K562 (cell line): ENCODE measurements at regions not wholly inside any gene's neighbourhood (a gene's known extent, or its start where the extent isn't known, plus 50 kb on each side); places are given as distances from the start of the nearest gene placed in this dataset.

Experiments
- BDP1 ChIP-seq: IDR thresholded peaks from 3 replicates; pipeline ENCODE4 v1.6.1; 2011; ENCODE audit not compliant: insufficient read length, insufficient read depth
- EP300 ChIP-seq: IDR thresholded peaks from 2 replicates; pipeline ENCODE4 v1.6.1; 2012; ENCODE audit warnings: low read length, improper control_type of control experiment
- EP400 ChIP-seq: fragments of 450-650 bp; IDR thresholded peaks from 2 replicates; pipeline ENCODE4 v1.6.1; 2017; ENCODE audit warnings: antibody characterized with exemption, mild to moderate bottlenecking, moderate library complexity
- HMGN3 ChIP-seq: IDR thresholded peaks from 2 replicates; pipeline ENCODE4 v1.6.1; 2011; ENCODE audit warnings: borderline replicate concordance, low read depth, mild to moderate bottlenecking, mixed read lengths, low read length; ENCODE audit not compliant: insufficient read length; ENCODE audit errors: extremely low read depth
- PURB ChIP-seq: sonication (generic); formaldehyde crosslinking; IDR thresholded peaks from 2 replicates; pipeline ENCODE4 v1.9.0; 2021; ENCODE audit warnings: low read depth, mild to moderate bottlenecking, missing genetic modification reagents
- TF ChIP-seq, protein P1 (sequence below): sonication (generic); formaldehyde crosslinking; IDR thresholded peaks from 2 replicates; pipeline ENCODE4 v1.8.0; 2023; ENCODE audit warnings: mild to moderate bottlenecking, missing genetic modification reagents
- TF ChIP-seq, protein P2 (sequence below): fragments of 200-800 bp; sonication (Bioruptor generic); IDR thresholded peaks from 2 replicates; pipeline ENCODE4 v1.6.1; 2016; ENCODE audit warnings: missing genetic modification characterization, missing compliant biosample characterization
- TF ChIP-seq, protein P3 (sequence below): fragments of 450-650 bp; formaldehyde crosslinking; IDR thresholded peaks from 2 replicates; pipeline ENCODE4 v1.4.0; 2022; ENCODE audit warnings: missing genetic modification characterization

DNA sequence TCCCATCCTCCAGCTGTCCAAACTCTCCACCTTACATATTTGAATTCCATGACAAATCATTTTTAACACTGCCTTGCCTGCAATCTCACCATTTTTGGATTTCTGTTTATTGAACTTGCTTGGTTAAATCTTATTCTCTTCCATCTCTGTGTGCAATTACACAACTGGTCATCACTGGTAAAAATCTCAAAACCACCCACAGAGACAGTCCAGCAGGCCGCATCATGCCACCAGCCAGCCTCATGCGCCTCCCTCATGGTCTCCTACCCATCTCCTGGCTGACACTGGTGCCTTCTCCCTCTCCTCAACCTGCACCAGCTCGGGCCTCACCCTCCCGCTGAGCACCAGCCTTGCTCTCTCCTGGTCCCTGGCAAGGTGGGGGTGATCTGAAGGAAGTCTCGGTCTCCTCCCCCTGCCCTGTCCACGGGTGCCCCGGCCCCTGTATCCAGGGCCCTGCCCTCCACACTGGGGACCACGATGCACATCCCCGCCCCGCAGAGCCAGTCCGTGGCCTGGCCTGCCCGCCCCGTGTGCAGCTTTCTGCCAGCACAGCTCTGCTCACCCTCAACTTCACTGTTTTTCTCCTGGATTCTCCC is 92.0 kb downstream of the THBS2 start (continued):
- TF ChIP-seq HMGN3 (no peak), BDP1 (no peak), PURB (CRISPR knock-in tag) (no peak), EP400 (no peak), EP300 (no peak)
- TF ChIP-seq, protein P1, sequence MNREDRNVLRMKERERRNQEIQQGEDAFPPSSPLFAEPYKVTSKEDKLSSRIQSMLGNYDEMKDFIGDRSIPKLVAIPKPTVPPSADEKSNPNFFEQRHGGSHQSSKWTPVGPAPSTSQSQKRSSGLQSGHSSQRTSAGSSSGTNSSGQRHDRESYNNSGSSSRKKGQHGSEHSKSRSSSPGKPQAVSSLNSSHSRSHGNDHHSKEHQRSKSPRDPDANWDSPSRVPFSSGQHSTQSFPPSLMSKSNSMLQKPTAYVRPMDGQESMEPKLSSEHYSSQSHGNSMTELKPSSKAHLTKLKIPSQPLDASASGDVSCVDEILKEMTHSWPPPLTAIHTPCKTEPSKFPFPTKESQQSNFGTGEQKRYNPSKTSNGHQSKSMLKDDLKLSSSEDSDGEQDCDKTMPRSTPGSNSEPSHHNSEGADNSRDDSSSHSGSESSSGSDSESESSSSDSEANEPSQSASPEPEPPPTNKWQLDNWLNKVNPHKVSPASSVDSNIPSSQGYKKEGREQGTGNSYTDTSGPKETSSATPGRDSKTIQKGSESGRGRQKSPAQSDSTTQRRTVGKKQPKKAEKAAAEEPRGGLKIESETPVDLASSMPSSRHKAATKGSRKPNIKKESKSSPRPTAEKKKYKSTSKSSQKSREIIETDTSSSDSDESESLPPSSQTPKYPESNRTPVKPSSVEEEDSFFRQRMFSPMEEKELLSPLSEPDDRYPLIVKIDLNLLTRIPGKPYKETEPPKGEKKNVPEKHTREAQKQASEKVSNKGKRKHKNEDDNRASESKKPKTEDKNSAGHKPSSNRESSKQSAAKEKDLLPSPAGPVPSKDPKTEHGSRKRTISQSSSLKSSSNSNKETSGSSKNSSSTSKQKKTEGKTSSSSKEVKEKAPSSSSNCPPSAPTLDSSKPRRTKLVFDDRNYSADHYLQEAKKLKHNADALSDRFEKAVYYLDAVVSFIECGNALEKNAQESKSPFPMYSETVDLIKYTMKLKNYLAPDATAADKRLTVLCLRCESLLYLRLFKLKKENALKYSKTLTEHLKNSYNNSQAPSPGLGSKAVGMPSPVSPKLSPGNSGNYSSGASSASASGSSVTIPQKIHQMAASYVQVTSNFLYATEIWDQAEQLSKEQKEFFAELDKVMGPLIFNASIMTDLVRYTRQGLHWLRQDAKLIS (CRISPR knock-in tag), result no peak
- TF ChIP-seq, protein P2, sequence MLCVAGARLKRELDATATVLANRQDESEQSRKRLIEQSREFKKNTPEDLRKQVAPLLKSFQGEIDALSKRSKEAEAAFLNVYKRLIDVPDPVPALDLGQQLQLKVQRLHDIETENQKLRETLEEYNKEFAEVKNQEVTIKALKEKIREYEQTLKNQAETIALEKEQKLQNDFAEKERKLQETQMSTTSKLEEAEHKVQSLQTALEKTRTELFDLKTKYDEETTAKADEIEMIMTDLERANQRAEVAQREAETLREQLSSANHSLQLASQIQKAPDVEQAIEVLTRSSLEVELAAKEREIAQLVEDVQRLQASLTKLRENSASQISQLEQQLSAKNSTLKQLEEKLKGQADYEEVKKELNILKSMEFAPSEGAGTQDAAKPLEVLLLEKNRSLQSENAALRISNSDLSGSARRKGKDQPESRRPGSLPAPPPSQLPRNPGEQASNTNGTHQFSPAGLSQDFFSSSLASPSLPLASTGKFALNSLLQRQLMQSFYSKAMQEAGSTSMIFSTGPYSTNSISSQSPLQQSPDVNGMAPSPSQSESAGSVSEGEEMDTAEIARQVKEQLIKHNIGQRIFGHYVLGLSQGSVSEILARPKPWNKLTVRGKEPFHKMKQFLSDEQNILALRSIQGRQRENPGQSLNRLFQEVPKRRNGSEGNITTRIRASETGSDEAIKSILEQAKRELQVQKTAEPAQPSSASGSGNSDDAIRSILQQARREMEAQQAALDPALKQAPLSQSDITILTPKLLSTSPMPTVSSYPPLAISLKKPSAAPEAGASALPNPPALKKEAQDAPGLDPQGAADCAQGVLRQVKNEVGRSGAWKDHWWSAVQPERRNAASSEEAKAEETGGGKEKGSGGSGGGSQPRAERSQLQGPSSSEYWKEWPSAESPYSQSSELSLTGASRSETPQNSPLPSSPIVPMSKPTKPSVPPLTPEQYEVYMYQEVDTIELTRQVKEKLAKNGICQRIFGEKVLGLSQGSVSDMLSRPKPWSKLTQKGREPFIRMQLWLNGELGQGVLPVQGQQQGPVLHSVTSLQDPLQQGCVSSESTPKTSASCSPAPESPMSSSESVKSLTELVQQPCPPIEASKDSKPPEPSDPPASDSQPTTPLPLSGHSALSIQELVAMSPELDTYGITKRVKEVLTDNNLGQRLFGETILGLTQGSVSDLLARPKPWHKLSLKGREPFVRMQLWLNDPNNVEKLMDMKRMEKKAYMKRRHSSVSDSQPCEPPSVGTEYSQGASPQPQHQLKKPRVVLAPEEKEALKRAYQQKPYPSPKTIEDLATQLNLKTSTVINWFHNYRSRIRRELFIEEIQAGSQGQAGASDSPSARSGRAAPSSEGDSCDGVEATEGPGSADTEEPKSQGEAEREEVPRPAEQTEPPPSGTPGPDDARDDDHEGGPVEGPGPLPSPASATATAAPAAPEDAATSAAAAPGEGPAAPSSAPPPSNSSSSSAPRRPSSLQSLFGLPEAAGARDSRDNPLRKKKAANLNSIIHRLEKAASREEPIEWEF, result no peak
- TF ChIP-seq, protein P3, sequence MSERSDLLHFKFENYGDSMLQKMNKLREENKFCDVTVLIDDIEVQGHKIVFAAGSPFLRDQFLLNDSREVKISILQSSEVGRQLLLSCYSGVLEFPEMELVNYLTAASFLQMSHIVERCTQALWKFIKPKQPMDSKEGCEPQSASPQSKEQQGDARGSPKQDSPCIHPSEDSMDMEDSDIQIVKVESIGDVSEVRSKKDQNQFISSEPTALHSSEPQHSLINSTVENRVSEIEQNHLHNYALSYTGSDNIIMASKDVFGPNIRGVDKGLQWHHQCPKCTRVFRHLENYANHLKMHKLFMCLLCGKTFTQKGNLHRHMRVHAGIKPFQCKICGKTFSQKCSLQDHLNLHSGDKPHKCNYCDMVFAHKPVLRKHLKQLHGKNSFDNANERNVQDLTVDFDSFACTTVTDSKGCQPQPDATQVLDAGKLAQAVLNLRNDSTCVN (CRISPR knock-in tag), result no peak
